PC-9 (cell line): ENCODE measurements at regions not wholly inside any gene's neighbourhood (a gene's known extent, or its start where the extent isn't known, plus 50 kb on each side); places are given as distances from the start of the nearest gene placed in this dataset.

Source experiments
- BruUV-seq: library from RNA; stranded (reverse); fragments of 400-500 nt; replicated peaks from 2 replicates; lab custom pipeline; 2021; lab: Mats Ljungman, UMichigan
- CTCF ChIA-PET: fragments of 300-600 bp; sonication (Branson Sonifier 250); formaldehyde crosslinking; loops from one replicate; lab custom pipeline; 2022; ENCODE audit warnings: antibody characterized with exemption; lab: Charles Lee
- POLR2A ChIA-PET: fragments of 300-600 bp; sonication (Branson Sonifier 250); formaldehyde crosslinking; loops from one replicate; lab custom pipeline; 2022; ENCODE audit warnings: antibody characterized with exemption; ENCODE audit not compliant: unreplicated experiment; lab: Charles Lee
- DNase-seq, 2 experiments: peaks; one replicate each; pipeline versions ENCODE4 v3.0.0 to v3.0.0-alpha.2; 2015 to 2022; ENCODE audit warnings: mixed read lengths in 1 of 2
- H2AFZ ChIP-seq: fragments of 200-600 bp; sonication (generic); 2 replicates; pipeline ENCODE4 v1.8.1; 2017; ENCODE audit warnings: antibody characterized with exemption
- H3F3A ChIP-seq: fragments of 200-600 bp; sonication (generic); 2 replicates; pipeline ENCODE4 v1.8.1; 2017; ENCODE audit warnings: antibody characterized with exemption, mild to moderate bottlenecking, low read depth; ENCODE audit not compliant: insufficient read depth
- H3K27ac ChIP-seq: fragments of 200-600 bp; sonication (generic); 2 replicates; pipeline ENCODE4 v1.6.1; 2016; ENCODE audit warnings: mixed run types
- H3K27me3 ChIP-seq: fragments of 200-600 bp; sonication (generic); 2 replicates; pipeline ENCODE4 v1.6.1; 2016; ENCODE audit warnings: low read depth, mixed run types; ENCODE audit not compliant: insufficient read depth
- H3K36me3 ChIP-seq: fragments of 200-600 bp; sonication (generic); 2 replicates; pipeline ENCODE4 v1.6.1; 2016; ENCODE audit warnings: low read depth, mixed run types
- H3K4me1 ChIP-seq: fragments of 200-600 bp; sonication (generic); replicated peaks from 2 replicates; pipeline ENCODE4 v1.6.1; 2016; ENCODE audit warnings: mixed run types; ENCODE audit not compliant: insufficient read depth
- H3K4me2 ChIP-seq: fragments of 200-600 bp; sonication (generic); 2 replicates; pipeline ENCODE4 v1.6.1; 2017; ENCODE audit warnings: mixed run types
- H3K4me3 ChIP-seq: fragments of 200-600 bp; sonication (generic); 2 replicates; pipeline ENCODE4 v1.6.1; 2016; ENCODE audit warnings: mixed run types
- H3K79me2 ChIP-seq: fragments of 200-600 bp; sonication (generic); 2 replicates; pipeline ENCODE4 v1.6.1; 2017; ENCODE audit warnings: low read depth, mixed run types
- H3K9me2 ChIP-seq: fragments of 200-600 bp; sonication (generic); 2 replicates; pipeline ENCODE4 v1.8.1; 2017; ENCODE audit warnings: mild to moderate bottlenecking; ENCODE audit not compliant: insufficient read depth
- H3K9me3 ChIP-seq: fragments of 200-600 bp; sonication (generic); 2 replicates; pipeline ENCODE4 v1.8.1; 2016; ENCODE audit warnings: low read depth; ENCODE audit not compliant: insufficient read depth
- H4K20me1 ChIP-seq: fragments of 200-600 bp; sonication (generic); 2 replicates; pipeline ENCODE4 v1.8.1; 2017; ENCODE audit not compliant: insufficient read depth
- EZH2 ChIP-seq: fragments of 200-600 bp; sonication (generic); IDR thresholded peaks from 2 replicates; pipeline ENCODE4 v1.8.0; 2017; ENCODE audit warnings: antibody characterized with exemption, low read depth
- intact Hi-C: fragments of 100-400 bp; cut with micrococcal nuclease; formaldehyde crosslinking; loops from one replicate; pipeline ENCODE4 v1.10.0; 2022; ENCODE audit not compliant: unreplicated experiment
- TF ChIP-seq, protein P1 (sequence below): fragments of 200-600 bp; sonication (generic); conservative IDR thresholded peaks from 2 replicates; pipeline ENCODE4 v1.6.1; 2017; ENCODE audit warnings: mixed run types, antibody characterized with exemption, mild to moderate bottlenecking, moderate library complexity

DNA sequence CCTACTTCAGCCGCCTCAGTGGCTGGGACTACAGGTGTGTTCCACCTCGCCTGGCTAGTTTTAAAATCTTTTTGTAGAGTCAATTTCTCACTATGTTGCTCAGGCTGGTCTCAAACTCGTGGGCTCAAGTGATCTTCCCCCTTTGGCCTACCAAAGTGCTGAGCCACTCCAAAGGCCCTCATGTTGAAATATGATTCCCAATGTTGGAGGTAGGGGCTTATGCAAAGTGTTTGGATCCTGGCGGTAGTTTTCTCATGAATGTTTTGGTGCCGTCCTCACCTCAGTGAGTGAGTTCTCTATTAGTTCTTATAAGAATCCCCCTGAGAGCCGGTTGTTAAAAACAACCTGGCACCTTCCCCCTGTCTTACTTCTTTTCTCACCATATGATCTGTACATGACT is 784.6 kb downstream of the TMTC2 start:
- Histone ChIP-seq H3K4me2 (no peak overlapping the region), H2AFZ (no peak overlapping the region), H3F3A (no peaks in the 10 kb centered on the region), H3K79me2 (no peaks in the 10 kb centered on the region), H3K27me3 (no peaks in the 10 kb centered on the region), H3K9me2 (no peaks in the 10 kb centered on the region), H4K20me1 (no peaks in the 10 kb centered on the region), H3K36me3 (no peaks in the 10 kb centered on the region), H3K4me3 (no peak overlapping the region), H3K27ac (no peak overlapping the region), H3K4me1 (no peaks in the 10 kb centered on the region), H3K9me3 (no peaks in the 10 kb centered on the region)
- no peak for TF ChIP-seq EZH2
- TF ChIP-seq, protein P1, sequence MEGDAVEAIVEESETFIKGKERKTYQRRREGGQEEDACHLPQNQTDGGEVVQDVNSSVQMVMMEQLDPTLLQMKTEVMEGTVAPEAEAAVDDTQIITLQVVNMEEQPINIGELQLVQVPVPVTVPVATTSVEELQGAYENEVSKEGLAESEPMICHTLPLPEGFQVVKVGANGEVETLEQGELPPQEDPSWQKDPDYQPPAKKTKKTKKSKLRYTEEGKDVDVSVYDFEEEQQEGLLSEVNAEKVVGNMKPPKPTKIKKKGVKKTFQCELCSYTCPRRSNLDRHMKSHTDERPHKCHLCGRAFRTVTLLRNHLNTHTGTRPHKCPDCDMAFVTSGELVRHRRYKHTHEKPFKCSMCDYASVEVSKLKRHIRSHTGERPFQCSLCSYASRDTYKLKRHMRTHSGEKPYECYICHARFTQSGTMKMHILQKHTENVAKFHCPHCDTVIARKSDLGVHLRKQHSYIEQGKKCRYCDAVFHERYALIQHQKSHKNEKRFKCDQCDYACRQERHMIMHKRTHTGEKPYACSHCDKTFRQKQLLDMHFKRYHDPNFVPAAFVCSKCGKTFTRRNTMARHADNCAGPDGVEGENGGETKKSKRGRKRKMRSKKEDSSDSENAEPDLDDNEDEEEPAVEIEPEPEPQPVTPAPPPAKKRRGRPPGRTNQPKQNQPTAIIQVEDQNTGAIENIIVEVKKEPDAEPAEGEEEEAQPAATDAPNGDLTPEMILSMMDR: no peak
- CTCF ChIA-PET: no interaction called here
- DNase-seq: no peak
- intact Hi-C loops: no loop called here
- POLR2A ChIA-PET: no interaction called here
- no TSS peak for BruUV-seq

DNA sequence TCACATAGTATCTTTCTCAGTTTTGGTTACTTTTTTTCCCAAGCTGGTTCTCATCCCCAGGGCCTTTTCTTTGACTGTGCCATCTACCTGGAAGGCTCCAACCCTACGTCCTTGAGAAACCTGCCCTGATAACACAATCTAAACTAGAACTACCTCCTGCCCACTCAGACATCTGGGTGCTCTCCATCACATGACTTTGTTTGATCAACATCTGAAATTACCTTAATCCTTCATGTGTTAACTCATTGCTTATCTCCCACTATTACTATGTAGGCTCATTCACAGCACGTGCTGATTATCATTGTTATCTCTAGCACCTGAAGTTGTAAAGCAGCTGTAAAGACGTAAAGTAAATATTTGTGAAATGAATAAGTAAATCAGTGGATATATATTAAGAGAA is 784.0 kb downstream of the TMTC2 start:
- intact Hi-C loops: no loop called here
- no TSS peak for BruUV-seq
- Histone ChIP-seq H3K9me3 (no peaks in the 10 kb centered on the region), H3K27ac (no peak overlapping the region), H3F3A (no peaks in the 10 kb centered on the region), H3K9me2 (no peaks in the 10 kb centered on the region), H3K4me2 (no peak overlapping the region), H3K4me3 (no peak overlapping the region), H3K4me1 (no peaks in the 10 kb centered on the region), H2AFZ (no peak overlapping the region), H3K27me3 (no peaks in the 10 kb centered on the region), H3K36me3 (no peaks in the 10 kb centered on the region), H3K79me2 (no peaks in the 10 kb centered on the region), H4K20me1 (no peaks in the 10 kb centered on the region)
- POLR2A ChIA-PET: no interaction called here
- TF ChIP-seq, protein P1: no peak
- TF ChIP-seq EZH2: no peak
- no peak for DNase-seq
- CTCF ChIA-PET: no interaction called here

DNA sequence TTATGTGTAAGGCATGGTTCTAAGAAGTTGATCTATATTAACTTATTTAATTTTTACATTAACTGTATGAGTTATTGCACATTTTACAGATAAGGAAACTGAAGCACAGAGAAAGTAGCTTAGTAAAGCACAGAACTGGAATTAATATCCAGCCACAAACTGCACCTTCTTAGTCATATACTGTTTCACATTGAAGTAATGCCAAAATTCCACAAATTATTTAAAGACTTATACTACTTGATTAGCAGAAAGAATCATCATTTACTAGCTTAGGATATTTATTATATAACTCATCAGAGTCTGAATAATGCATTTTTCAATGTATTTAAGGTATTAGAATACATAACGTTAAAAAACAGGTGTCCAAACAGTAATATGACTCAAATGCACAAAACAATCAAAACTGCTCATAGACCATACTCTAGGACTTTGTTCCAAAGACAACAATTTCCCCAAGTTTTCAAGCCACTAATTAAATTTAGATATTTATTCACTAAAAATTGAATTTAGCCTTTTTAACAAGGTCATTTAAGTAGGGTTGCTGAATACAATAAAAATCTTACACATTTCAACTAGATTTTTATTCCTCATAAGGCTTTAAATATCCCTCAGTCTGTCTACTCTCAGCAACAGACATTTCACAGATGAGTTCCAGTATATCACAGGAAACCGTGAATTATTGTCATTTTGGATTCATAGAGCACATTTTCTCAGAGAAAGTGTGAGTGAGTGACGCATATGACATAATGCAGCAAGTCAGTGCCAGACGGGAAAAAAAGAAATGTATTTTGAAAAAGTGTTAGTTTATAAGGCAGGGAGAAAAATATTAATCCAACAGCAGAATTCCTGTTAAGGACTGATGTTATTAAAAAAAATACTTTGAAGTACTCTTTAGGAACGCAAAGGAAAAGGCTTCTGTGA is 782.5 kb downstream of the TMTC2 start:
- Histone ChIP-seq H3K27ac (no peak overlapping the region), H3K36me3 (no peaks in the 10 kb centered on the region), H3K4me3 (no peak overlapping the region), H3K27me3 (no peaks in the 10 kb centered on the region), H3K9me3 (no peaks in the 10 kb centered on the region), H2AFZ (no peak overlapping the region), H3K79me2 (no peaks in the 10 kb centered on the region), H3F3A (no peaks in the 10 kb centered on the region), H3K4me2 (no peak overlapping the region), H3K4me1 (no peaks in the 10 kb centered on the region), H3K9me2 (no peaks in the 10 kb centered on the region), H4K20me1 (no peaks in the 10 kb centered on the region)
- ChIA-PET CTCF (no interaction called here), POLR2A (no interaction called here)
- BruUV-seq: no TSS peak
- no peak for DNase-seq
- intact Hi-C loops: no loop called here
- TF ChIP-seq, protein P1: no peak
- TF ChIP-seq EZH2: no peak
